ENCODE measurements at regions not wholly inside any gene's neighbourhood (a gene's known extent, or its start where the extent isn't known, plus 50 kb on each side); places are given as distances from the start of the nearest gene placed in this dataset.

- TF ChIP-seq, protein P1, sequence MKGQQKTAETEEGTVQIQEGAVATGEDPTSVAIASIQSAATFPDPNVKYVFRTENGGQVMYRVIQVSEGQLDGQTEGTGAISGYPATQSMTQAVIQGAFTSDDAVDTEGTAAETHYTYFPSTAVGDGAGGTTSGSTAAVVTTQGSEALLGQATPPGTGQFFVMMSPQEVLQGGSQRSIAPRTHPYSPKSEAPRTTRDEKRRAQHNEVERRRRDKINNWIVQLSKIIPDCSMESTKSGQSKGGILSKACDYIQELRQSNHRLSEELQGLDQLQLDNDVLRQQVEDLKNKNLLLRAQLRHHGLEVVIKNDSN (IDR thresholded peaks at IDR 0.05), result no peak
- TF ChIP-seq EGR1 (IDR thresholded peaks at IDR 0.05) (no peak), REST (IDR thresholded peaks at IDR 0.05; ENCODE audit: low read depth) (no peak), CEBPB (IDR thresholded peaks at IDR 0.05) (no peak), FOXM1 (IDR thresholded peaks at IDR 0.05; ENCODE audit: borderline replicate concordance, low read depth) (no peak), ZBTB7A (IDR thresholded peaks at IDR 0.05; ENCODE audit: low read depth) (no peak), TCF12 (IDR thresholded peaks at IDR 0.05; ENCODE audit: low read depth) (no peak), RAD21 (IDR thresholded peaks at IDR 0.05; ENCODE audit: low read depth) (no peak), EP300 (IDR thresholded peaks at IDR 0.05; ENCODE audit: borderline replicate concordance) (no peak), YY1 (IDR thresholded peaks at IDR 0.05; ENCODE audit: low read depth) (no peak), NFIC (IDR thresholded peaks at IDR 0.05) (no peak), CREB1 (IDR thresholded peaks at IDR 0.05; ENCODE audit: low read depth) (no peak), TAF1 (IDR thresholded peaks at IDR 0.05; ENCODE audit: low read depth) (no peak), TEAD4 (IDR thresholded peaks at IDR 0.05) (no peak)
- TF ChIP-seq, protein P2, sequence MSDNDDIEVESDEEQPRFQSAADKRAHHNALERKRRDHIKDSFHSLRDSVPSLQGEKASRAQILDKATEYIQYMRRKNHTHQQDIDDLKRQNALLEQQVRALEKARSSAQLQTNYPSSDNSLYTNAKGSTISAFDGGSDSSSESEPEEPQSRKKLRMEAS (IDR thresholded peaks at IDR 0.05), result no peak
Measured at GRCh38 chr4:65170768-65171514, 499.3 kb downstream of the EPHA5 start.

- TF ChIP-seq EP300 (IDR thresholded peaks at IDR 0.05; ENCODE audit: borderline replicate concordance), result no peak
- no peak for TF ChIP-seq RAD21 (IDR thresholded peaks at IDR 0.05; ENCODE audit: low read depth)
- no peak for TF ChIP-seq TEAD4 (IDR thresholded peaks at IDR 0.05)
- TF ChIP-seq, protein P1 (IDR thresholded peaks at IDR 0.05), result no peak
- TF ChIP-seq REST (IDR thresholded peaks at IDR 0.05; ENCODE audit: low read depth), result no peak
- TF ChIP-seq EGR1 (IDR thresholded peaks at IDR 0.05), result no peak
- TF ChIP-seq TCF12 (IDR thresholded peaks at IDR 0.05; ENCODE audit: low read depth), result no peak
- TF ChIP-seq ZBTB7A (IDR thresholded peaks at IDR 0.05; ENCODE audit: low read depth), result no peak
- TF ChIP-seq TAF1 (IDR thresholded peaks at IDR 0.05; ENCODE audit: low read depth), result no peak
- TF ChIP-seq, protein P2 (IDR thresholded peaks at IDR 0.05), result no peak
- TF ChIP-seq CEBPB (IDR thresholded peaks at IDR 0.05), result no peak
Measured at GRCh38 chr4:65167719-65168118, 502.6 kb downstream of the EPHA5 start.

DNA sequence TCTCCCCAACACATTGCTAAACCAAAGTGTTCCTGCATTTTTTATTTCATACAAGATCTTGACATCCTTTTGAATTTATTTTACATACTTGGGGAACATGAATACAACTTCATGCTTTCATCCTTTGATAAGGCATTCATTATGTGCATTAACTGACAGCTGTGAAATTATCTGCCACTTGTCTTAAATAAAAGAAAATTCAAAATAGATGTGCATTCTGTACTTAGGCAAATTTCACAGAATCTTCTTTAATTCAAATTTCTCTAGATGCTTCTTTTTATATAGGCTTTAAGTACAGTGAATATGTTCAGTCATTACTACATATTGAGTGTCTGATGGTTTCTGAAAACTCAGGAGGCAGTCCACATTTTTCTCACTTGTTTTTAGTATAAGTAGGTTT is 518.1 kb downstream of the EPHA5 start:
- TF ChIP-seq RAD21 (IDR thresholded peaks at IDR 0.05; ENCODE audit: low read depth) (no peak), TAF1 (IDR thresholded peaks at IDR 0.05; ENCODE audit: low read depth) (no peak), EP300 (IDR thresholded peaks at IDR 0.05; ENCODE audit: borderline replicate concordance) (no peak), TCF12 (IDR thresholded peaks at IDR 0.05; ENCODE audit: low read depth) (no peak), REST (IDR thresholded peaks at IDR 0.05; ENCODE audit: low read depth) (no peak), NFIC (IDR thresholded peaks at IDR 0.05) (no peak)
- TF ChIP-seq, protein P2 (IDR thresholded peaks at IDR 0.05), result no peak

DNA sequence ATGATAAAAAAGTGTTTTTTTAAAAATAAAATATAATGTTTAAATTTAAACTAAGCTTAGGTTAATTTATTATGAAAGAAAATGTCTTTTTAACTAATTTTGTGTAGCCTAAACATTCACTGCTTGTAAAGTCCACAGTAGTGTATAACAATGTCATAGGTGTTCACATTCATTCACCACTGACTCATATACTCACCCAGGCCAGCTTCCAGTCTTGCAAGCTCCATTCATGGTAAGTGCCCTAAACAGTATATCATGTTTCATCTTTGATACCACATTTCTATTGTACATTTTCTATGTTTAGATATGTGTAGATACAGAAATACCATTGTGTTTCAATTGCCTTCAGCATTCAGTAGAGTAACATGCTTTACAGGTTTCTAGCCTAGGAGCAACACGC is 530.3 kb downstream of the EPHA5 start:
- TF ChIP-seq EGR1 (IDR thresholded peaks at IDR 0.05), result no peak
- TF ChIP-seq FOXM1 (IDR thresholded peaks at IDR 0.05; ENCODE audit: borderline replicate concordance, low read depth), result no peak
- TF ChIP-seq EP300 (IDR thresholded peaks at IDR 0.05; ENCODE audit: borderline replicate concordance), result no peak
- no peak for TF ChIP-seq CREB1 (IDR thresholded peaks at IDR 0.05; ENCODE audit: low read depth)
- TF ChIP-seq RAD21 (IDR thresholded peaks at IDR 0.05; ENCODE audit: low read depth), result no peak
- TF ChIP-seq CEBPB (IDR thresholded peaks at IDR 0.05), result no peak
